ENCODE measurements at regions not wholly inside any gene's neighbourhood (a gene's known extent, or its start where the extent isn't known, plus 50 kb on each side); places are given as distances from the start of the nearest gene placed in this dataset.
"Not testable (repeated sequence)": the region's sequence is repeated elsewhere in the genome, so short reads cannot be mapped to it uniquely, and the experiment has no call there.

GRCh38 chr2:103387888-103388287 is 626.1 kb downstream of the TMEM182 start:
- DNase-seq: no peak

- no peak for DNase-seq
Measured at GRCh38 chr2:103396152-103396551, 634.3 kb downstream of the TMEM182 start.

DNA sequence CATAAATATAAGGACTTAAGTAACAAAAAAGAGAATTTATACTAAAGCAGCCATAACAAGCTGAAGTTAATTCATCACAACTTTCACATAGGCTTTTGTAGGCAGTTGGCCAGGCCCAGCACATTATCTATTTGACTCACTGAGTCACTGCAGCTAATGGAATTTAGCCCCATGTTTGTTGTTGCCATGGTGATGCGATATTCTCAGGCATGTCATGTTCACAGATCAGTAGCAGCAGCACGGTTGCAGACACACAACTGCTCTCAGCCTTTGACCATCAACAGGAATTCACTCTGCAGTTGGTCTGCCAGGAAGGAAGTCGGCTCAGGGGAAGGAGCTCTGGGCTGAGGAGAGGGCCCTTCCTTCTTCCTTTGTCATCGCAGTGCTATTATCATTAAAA is 639.8 kb downstream of the TMEM182 start:
- DNase-seq: no peak

- no peak for DNase-seq
Measured at GRCh38 chr2:103402336-103402735, 640.5 kb downstream of the TMEM182 start.

GRCh38 chr2:103402944-103403343 is 641.1 kb downstream of the TMEM182 start:
- no peak for DNase-seq

DNA sequence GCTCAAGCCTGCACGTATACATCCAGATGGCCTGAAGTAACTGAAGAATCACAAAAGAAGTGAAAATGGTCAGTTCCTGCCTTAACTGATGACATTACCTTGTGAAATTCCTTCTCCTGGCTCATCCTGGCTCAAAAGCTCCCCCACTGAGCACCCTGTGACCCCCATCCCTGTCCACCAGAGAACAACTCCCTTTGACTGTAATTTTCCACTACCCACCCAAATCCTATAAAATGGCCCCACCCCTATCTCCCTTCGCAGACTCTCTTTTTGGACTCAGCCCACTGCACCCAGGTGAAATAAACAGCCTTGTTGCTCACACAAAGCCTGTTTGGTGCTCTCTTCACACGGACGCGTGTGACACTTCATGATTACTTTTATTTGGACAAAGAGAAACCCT is 641.6 kb downstream of the TMEM182 start:
- DNase-seq: not testable (repeated sequence)

DNA sequence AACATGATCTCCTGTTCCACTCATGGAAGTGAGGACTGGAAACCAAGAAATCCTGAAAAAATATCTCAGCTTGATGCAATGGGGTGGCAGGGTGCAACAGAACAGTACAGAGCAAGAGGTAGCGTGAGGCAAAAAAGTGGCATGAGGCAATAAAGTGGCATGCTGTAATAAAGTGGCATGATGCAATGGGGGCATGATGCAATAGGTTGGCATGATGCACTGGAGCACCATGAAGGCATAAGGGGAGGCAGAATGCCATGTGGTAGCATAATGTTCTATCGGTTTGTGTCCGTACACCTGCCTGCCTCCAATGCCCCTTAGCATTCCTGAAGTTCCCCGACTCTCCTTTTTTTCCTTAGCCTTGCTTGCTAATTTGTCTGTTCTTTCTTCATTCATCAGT is 648.4 kb downstream of the TMEM182 start:
- DNase-seq: no peak

DNA sequence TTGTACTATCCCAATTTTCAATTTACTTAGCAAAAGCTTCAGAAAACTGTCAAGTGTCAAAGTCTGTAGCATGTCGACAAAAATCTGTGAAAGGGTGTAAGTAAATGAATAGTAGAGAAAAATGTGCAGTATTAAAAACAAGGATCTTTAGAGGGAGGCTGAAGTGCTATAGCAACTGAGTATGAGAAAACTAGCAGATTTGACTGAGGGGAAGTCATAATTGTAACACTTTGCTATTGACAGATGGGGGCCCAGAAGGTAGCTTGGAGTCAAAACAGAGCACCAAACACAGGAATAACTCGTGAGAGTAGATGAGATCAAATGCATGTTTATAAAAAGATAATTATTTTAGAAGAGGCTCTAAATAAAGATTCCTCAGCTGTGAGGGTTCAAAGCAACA is 657.7 kb downstream of the TMEM182 start:
- DNase-seq: no peak

DNA sequence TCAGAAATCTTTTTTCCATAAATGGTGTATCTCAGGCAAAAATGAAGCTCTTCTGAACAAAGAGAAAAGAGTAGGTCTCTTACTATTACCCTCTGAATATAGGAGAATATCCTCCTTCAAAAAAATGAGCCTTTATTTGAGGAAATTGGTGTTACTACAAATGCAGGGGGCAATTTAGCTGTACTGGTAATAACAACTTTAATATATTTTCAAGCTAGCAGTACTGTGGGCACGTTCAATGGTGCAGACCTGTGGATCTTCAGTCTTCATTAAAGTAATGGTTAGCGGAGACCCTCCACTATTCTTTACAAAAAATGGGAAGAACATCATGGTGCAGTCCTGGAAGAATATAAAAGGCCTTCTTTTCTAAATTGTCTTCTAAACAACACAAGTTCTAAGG is 661.3 kb downstream of the TMEM182 start:
- no peak for DNase-seq

GRCh38 chr2:103427567-103427966 is 665.7 kb downstream of the TMEM182 start:
- DNase-seq: no peak

DNA sequence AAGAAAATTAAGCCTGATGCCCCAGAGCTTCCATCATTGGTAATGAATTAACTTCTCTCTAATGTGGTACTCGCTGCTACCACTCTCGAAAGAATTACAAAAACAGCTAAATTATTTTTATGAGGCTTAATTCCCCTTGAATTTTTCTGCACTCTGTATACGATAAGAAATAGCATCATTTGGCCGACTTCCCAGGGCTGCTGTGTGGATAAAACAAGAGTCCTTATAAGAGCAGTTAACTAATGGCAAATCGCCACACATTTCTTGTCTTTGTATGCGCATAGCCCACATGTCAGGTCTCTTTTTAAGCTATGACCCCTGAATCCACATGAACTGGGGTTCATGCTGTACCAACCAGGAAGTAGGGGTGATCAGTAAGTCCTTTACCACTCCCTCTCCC is 668.4 kb downstream of the TMEM182 start:
- no peak for DNase-seq

DNA sequence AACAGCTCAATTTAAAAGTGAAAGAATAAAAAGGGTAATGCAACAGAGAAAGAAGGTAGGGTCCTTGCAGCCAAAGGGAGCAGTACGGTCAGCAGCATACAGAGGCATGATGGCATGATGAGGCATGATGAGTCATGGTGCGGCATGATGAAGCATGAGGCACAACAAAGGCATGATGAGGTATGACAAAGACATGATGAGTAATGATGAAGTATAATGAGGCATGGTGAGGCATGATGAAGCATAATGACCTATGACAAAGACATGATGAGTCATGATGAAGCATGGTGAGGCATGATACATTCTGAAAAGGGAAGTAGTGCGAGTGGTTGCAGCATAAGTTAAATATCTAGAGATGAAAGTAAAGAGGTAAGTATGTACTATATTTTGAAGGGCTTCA is 673.2 kb downstream of the TMEM182 start:
- peak; percentile 32 for DNase-seq

DNA sequence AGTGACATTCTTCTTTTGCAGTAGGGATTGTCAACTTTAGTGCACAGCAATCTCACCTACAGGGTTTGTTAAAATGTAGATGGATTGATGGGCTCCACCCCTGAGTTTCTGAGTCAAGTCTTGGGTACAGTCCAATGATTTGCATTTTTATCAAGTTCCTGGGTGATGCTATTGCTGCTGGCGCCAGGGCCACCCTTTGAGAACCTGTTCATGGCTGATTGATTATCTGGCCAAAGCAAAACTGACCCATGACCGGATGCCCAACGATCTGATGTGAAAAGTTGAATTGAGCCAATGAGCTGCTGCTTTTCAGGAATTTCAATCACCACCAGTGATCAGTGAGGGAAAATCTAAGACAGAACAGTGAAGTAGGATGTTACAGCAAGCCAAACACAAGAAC is 675.3 kb downstream of the TMEM182 start:
- no peak for DNase-seq

DNA sequence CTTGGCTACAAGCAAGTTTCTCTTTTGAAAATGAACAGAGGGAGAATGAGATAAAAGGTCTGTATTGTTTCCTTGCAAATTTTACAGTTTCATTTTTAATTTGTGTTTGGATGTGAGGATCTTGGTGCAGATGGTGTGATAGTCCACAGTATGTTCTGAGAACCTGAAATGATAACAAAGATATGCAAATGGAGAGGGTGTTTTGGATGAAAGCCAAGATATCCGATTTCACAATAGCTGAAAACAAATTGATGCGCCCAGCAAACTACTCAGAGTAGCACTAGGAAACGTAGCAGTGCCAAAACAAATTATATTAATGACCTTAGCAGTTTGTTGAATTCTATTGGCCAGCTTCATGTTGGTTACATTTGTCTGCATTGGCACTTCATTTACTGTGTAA is 683.5 kb downstream of the TMEM182 start:
- no peak for DNase-seq

DNA sequence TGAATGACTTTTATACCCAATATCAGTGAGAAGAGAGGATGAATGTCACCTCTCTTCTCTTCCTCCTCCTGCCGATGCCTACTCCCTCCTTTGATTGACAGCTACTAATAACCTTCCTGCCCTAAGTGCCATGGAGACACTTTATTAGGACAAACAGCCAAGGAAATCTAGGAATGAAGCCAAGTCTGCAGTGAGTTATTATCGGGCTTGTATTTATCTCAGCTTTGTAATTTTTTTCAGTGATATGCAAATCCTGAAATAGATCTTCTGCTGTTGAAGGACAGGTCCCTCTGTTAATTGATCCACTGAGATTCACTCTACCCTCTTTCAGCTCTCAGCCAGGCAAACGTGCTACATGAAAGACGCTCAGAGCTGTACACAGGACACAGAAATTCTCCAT is 686.7 kb downstream of the TMEM182 start:
- no peak for DNase-seq

- DNase-seq: no peak
Measured at GRCh38 chr2:103451283-103451682, 689.5 kb downstream of the TMEM182 start.

DNA sequence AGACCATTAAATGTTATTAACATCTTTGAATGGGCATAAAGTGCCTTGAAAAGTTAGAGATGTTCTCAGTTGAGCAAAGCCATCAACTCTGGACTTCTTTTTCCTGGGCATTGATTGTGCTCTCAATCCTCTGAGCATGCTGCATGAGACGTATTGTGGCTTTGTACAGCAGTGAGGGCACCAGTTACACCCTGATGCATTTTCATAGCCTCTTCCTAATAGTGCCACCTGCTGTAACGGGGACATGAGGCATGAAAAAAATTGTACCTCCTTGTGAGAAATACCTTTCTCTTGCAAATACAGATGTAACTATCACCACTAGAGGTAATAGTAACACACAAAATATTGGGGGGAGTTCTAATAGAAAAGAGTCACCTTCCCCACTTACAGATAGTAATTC is 697.5 kb downstream of the TMEM182 start:
- DNase-seq: no peak

GRCh38 chr2:103462101-103462500 is 700.3 kb downstream of the TMEM182 start:
- no peak for DNase-seq

DNA sequence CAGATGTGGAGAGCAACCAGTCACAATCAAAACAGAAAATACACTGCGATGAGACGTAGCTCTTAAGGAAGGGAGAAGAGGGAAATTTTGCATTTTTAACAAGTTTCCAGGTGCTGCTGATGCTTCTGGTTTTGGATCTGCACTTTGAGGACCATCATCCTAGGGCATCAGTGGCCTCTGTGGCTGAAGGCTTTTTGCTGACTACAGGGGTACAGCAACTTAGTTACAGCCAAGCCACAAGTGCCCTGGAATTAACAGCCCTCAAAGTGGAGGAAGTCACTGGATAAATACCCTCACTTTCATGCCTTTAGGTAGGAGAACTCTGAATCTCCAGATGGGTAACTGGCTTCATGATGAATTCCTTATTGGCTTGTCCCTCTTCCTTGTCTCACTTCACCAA is 700.9 kb downstream of the TMEM182 start:
- no peak for DNase-seq

DNA sequence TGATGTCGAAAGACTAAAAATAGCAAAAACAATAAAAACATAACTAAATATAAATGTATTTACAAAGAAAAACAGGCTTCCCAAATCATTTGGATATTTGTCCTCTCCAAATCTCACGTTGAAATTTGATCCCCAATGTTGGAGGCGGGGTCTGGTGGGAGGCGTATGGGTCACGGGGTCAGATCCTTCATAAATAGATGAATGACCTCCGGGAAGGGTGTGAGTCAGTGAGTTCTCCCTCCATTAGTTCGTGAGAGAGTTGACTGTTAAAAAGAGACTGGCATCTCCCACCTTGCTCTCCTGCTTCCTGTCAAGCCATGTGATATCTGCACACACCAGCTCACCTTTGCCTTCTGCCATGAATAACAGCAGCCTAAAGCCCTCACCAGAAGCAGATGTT is 703.0 kb downstream of the TMEM182 start:
- no peak for DNase-seq

DNA sequence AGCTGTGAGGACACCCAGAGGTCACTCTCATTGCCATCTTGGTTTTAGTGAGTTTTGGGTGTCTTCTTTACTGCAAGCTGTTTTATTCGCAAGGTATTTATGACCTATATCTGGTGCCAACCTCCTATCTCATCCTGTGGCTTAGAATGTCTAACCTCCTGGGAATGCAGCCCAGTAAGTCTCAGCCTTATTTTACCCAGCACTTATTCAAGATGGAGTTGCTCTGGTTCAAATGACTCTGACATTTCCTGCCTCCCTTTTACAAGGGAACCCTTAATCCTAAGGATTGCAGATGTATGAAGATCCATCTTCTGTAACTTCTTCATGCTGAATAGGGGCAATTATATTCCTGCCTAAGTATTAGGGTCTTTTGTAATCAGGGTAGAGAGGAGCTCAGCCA is 708.0 kb downstream of the TMEM182 start:
- no peak for DNase-seq

DNA sequence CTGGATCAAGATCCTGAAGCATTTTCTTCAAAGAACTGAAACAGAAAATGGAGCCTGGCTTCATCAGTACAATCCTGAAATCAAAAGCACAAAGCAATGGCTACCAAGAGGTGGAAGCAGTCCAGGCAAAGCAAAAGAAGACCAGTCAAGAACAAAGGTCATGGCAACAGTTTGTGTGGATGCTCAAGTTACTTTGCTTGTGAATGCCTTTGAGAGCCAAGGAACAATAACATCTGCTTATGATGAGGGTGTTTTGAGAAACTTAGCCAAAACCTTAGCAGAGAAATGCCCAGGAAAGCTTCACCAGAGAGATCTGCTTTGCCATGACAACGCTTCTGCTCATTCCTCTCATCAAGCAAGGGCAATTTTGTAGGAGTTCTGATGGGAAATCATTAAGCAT is 723.1 kb downstream of the TMEM182 start:
- no peak for DNase-seq

DNA sequence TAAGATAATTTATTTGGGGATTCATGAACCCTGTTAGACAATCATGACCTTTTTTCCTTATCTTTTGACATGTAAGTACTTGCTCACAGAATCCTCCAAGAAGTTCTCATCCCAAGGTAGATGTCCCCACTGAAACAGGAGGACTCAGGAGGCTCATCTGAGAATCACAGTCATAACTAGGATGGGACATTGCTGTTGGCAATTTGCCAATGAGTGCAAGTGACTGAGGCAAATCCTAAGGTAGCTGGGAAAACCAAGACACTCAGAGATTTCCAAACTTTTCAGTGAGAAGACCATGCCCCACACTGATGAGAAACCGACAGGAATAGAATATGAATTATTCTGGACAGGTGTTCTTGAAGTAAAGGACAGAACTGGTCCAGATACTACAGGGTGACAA is 735.0 kb downstream of the TMEM182 start:
- no peak for DNase-seq

DNA sequence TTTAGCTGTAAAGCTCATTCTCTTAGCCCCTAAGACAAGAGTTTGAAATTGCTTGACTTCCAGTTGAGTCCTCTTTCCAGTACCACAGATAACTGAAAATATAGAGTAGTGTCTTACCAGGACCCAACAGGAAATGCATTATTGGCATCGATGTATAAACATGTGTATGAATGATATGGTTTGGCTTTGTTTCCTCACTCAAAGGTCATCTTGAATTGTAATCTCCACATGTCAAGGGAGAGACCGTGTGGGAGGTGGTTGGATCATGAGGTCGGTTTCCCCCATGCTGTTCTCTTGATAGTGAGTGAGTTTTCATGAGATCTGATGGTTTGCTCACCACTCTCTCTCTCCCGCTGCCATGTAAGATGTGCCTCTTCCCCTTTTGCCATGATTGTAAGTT is 745.0 kb downstream of the TMEM182 start:
- DNase-seq: no peak

DNA sequence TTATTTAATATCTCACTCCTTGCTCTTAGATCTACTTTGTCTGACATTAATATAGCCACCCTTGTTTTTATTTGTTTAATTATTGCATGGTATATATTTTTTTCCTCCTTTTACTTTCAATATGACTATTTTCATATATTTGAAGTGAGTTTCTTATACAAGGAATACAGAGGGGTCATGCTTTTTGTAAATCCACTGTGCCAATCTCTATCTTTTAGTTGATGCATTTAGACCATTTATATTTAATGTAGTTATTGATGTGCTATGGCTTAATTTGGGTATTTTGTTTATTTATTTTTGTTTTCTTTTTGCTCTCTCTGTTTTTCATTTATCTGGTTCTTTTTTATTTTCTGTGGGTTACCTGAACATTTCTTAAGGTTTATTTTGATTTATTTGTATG is 750.6 kb downstream of the TMEM182 start:
- no peak for DNase-seq

- no peak for DNase-seq
Measured at GRCh38 chr2:103520547-103520946, 758.7 kb downstream of the TMEM182 start.

Measured in activated CD4-positive, alpha-beta T cell treated with anti-CD3 and anti-CD28 coated beads for 48 hours (primary cell).